ENCODE measurements at regions not wholly inside any gene's neighbourhood (a gene's known extent, or its start where the extent isn't known, plus 50 kb on each side); places are given as distances from the start of the nearest gene placed in this dataset.
A peak's percentile ranks its signal among the peaks of the same experiment; 100 is the strongest.

- no peak for DNase-seq (ENCODE audit: low read depth, low spot score)
- H3K4me3 ChIP-seq (ENCODE audit: low read length) = no peak overlapping the region
These were observed 177.4 kb upstream of the XYLT1 start for GRCh38 chr16:17647879-17648872.

GRCh38 chr16:17643935-17644334, 173.2 kb upstream of the XYLT1 start:
- DNase-seq (ENCODE audit: low read depth, low spot score) = no peak

DNA sequence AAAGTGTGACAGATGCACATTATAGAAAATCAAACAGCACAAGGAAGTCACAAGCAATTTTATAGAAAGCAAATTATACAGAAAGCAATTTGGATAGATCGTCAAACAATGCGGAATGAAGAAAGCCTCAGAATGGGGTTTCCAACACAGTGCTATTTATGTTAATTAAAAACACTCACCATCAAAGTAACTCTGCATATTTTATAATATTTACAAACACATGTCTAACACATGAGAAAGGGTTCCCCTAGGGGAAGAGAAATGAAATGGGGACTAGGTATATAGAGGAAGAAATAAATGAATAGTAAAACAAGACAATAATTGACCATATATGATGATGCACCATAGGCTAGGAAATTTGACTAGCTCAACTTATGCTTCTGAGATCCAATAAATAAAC, 171.2 kb upstream of the XYLT1 start:
- no peak for DNase-seq (ENCODE audit: low read depth, low spot score)
- H3K4me3 ChIP-seq (ENCODE audit: low read length) = no peak overlapping the region

More at GRCh38 chr16:17643935-17644334, 173.2 kb upstream of the XYLT1 start:
- no peak overlapping the region for H3K4me3 ChIP-seq (ENCODE audit: low read length)

GRCh38 chr16:17638134-17638533, 167.4 kb upstream of the XYLT1 start:
- no peak overlapping the region for H3K4me3 ChIP-seq (ENCODE audit: low read length)
- no peak for DNase-seq (ENCODE audit: low read depth, low spot score)

GRCh38 chr16:17635183-17635582, 164.4 kb upstream of the XYLT1 start:
- H3K4me3 ChIP-seq (ENCODE audit: low read length) = no peak overlapping the region
- DNase-seq (ENCODE audit: low read depth, low spot score) = no peak

- H3K4me3 ChIP-seq (ENCODE audit: low read length) = no peak overlapping the region
- no peak for DNase-seq (ENCODE audit: low read depth, low spot score)
These were observed 162.6 kb upstream of the XYLT1 start for GRCh38 chr16:17633181-17633951.

DNA sequence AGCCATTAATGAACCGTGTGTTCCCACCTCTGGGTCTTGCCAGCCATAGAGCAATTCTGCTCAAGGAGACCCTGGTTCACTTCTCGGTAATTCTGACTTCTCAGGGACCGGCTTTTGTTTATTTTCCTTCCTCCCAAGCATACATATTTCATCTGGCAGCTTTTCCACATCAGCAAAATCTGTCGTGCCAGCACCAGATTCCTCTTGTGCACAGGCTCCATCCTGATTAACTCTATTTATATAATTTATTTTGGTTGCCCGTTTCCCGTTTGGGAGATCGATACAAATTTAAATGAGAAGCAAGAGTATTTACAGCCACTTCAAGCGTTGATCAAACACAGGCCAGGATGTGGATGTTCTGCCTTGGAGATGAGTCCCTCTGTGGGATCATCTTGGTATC, 161.9 kb upstream of the XYLT1 start:
- no peak for DNase-seq (ENCODE audit: low read depth, low spot score)
- H3K4me3 ChIP-seq (ENCODE audit: low read length) = no peak overlapping the region

DNA sequence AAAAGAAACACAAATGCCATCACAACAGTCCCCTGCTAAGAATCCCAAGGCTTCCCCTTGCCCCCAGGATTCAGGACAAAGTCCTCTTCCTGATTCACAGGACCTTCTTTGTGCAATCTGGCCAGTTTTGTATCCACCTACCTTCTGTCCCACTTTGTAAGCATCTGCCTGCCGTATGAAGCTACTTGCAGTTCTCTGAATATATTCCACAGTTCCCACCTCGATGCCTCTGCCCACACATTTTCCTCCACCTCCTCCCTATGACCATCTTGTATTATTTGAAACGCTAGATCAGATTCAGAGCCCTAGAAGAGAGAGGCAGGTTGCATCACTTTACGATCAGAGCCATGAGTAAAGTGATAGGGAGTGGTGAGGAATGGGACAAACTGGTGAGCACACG, 159.2 kb upstream of the XYLT1 start:
- DNase-seq (ENCODE audit: low read depth, low spot score) = no peak
- no peak overlapping the region for H3K4me3 ChIP-seq (ENCODE audit: low read length)

GRCh38 chr16:17628983-17629382, 158.2 kb upstream of the XYLT1 start:
- no peak overlapping the region for H3K4me3 ChIP-seq (ENCODE audit: low read length)
- DNase-seq (ENCODE audit: low read depth, low spot score) = no peak

GRCh38 chr16:17622366-17622765, 151.6 kb upstream of the XYLT1 start:
- no peak for DNase-seq (ENCODE audit: low read depth, low spot score)
- no peak overlapping the region for H3K4me3 ChIP-seq (ENCODE audit: low read length)

DNA sequence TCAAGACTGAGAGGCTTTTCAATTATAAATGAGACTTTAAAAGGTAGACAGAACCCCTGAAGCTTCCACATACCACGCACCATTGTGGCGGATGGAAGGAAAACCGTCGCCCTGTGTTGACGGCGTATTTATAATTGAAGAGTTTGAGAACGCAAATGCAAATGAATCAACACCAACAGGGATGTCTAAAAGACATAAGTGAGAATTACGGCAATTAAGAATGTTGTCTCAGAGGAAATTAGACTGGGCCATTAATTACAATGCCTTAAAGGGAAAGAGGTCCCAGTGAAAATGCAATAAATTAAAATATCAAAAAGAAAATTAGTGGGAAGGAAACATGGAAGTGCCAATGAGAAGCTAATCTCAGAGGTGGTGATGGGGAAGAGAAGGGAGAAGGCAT, 148.5 kb upstream of the XYLT1 start:
- no peak overlapping the region for H3K4me3 ChIP-seq (ENCODE audit: low read length)
- DNase-seq (ENCODE audit: low read depth, low spot score) = no peak

DNA sequence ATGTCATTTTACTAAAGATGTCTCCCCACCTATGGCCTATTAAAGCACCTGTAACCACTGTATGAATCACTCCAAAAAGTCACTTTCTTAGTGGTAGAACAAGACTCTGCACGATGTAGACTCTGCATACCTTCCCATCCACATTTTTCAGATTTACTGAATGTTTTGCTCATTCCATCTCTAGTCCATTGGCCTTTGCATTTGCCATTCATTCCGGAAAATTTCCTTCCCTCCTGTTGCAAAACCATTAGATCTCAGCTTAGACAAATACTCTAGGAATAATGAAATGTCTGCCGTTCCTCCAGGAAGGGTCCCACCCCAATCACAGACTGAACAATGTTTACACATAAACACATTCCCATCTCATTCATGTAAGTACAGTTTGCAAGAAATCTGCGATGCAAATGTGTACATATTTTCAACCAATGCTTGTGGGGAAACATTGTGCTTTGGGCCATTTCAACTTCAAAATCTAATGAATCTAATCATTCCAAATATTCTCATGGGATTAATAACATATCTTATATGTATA, 146.3 kb upstream of the XYLT1 start:
- no peak overlapping the region for H3K4me3 ChIP-seq (ENCODE audit: low read length)
- DNase-seq (ENCODE audit: low read depth, low spot score) = no peak

DNA sequence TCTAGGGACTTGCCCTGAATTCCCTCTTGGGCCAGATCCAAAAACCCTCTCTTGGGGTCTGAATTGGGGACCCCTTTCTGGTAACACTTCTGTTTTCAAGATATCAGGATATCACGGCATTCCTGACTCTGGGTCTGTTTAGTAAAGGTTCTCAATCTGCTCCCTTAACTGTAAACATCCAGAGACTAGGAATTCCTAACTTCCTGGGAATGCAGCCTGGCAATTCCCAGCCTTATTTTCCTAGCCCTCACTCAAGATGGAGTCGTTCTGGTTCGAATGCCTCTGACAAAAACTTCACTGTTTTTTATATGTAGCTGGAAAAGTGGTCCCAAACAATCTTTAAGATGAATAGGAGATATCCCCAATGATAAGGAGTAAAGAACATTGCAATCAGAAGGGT, 141.6 kb upstream of the XYLT1 start:
- H3K4me3 ChIP-seq (ENCODE audit: low read length) = no peak overlapping the region
- no peak for DNase-seq (ENCODE audit: low read depth, low spot score)

DNA sequence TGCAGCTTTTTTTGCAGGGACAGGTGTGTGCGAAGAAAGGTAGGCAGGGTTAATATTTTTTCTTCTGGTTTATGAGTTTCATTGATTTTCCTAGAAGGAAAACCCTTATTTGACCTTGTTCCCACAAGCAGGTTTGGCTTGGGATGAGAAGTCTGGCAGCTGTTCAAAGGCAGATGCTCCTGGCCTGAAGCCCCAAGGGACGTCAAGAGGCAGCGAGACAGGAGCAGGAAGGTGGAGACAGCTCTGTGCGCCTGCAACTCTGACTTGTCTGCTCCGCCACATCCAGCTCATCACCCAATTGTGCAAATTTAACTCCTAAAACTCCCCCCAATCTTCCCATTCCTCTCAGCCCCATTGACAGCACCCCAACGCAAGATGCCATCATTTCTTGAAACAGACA, 136.8 kb upstream of the XYLT1 start:
- no peak for DNase-seq (ENCODE audit: low read depth, low spot score)
- no peak overlapping the region for H3K4me3 ChIP-seq (ENCODE audit: low read length)

DNA sequence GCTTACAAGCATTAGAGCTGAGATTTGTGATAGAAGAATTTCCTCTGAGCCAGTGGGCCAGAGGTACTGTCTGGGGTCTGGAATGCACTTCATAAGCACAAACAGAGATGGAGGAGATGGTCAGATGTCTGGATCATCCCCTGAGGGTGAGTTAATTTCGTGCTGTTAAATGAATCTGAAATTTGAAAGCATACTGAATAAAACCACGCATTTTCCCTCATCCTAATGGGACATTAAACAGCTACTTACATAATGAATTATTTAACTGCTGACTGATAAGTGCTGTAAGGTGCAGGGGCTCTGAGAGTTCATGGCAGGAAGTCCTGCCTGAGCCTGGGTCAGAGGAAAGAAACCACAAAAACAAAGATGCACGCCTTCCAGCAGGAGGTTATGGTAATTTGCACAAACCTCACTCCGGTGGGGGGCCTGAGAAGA, 136.3 kb upstream of the XYLT1 start:
- DNase-seq (ENCODE audit: low read depth, low spot score) = peak; percentile 44
- no peak overlapping the region for H3K4me3 ChIP-seq (ENCODE audit: low read length)

DNA sequence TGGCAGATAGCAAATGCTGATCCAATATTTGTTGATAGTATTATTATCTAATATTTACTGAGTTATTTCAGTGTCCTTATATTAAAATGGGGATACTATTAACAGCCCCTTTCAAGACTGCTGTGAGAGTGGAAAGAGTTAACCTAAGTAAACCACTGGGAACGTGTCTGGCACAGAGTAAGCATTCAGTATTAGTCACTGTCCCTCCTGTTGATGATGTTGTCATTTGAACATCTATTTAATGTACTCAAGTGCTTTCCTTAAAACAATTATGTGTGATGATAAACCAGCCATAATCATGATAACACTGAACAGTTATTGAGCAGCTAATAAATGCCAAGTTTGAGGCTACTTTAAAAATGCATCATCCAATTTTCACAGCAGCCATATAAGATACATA, 135.7 kb upstream of the XYLT1 start:
- H3K4me3 ChIP-seq (ENCODE audit: low read length) = no peak overlapping the region
- DNase-seq (ENCODE audit: low read depth, low spot score) = no peak

DNA sequence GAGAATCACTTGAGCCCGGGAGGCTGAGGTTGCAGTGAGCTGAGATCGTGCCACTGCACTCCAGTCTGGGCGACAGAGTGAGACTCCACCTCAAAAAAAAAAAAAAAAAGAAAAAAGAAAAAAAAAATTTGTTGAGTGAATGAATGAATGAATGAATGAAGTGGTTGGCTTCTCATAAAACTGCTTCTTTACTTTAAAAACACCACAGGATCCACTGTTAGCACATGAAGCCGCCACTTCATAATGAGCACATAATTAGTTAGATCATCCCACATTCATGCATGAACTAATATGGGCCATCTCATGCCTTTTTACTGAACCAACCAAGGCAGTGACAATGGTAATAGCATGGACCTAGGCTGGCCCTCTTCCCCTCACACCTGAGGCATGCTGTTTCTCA, 135.0 kb upstream of the XYLT1 start:
- no peak for DNase-seq (ENCODE audit: low read depth, low spot score)
- H3K4me3 ChIP-seq (ENCODE audit: low read length) = no peak overlapping the region

DNA sequence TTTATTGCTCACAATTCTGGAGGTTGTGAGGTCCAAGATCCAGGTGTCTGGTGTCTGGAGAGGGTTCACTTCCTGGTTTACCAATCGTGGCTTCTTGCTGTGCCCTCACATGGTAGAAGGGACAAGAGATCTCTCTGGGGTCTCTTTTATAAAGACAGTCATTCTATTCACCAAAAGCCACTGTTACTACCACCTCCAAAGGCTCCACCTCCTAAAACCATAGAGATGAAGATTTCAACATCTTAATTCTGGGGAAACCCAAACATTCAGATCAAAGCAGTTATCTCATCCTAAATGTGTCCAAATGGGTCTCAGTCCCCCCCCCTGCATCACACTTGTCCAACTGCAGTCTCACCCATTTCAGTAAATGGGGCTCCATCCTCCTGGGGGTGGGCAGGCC, 132.9 kb upstream of the XYLT1 start:
- no peak for DNase-seq (ENCODE audit: low read depth, low spot score)
- no peak overlapping the region for H3K4me3 ChIP-seq (ENCODE audit: low read length)

DNA sequence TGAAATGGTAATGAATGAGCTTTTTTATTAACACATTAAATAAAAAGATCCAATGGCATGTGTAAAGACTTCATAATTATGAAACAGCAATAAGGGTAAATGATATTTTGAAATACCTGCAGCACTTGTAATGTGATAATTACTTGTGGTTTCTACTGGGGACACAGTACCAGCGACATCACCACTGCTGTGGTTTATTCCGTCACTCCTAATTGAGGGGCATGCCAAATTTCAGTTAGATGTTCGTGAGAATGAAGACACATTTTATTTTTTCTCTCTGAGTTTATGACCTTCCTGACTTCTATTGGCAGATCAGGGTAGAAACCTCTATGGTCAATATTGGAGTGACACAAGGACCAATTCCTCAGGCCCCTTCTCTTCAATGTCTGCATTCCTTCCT, 131.9 kb upstream of the XYLT1 start:
- peak; percentile 31 for DNase-seq (ENCODE audit: low read depth, low spot score)
- H3K4me3 ChIP-seq (ENCODE audit: low read length) = no peak overlapping the region

DNA sequence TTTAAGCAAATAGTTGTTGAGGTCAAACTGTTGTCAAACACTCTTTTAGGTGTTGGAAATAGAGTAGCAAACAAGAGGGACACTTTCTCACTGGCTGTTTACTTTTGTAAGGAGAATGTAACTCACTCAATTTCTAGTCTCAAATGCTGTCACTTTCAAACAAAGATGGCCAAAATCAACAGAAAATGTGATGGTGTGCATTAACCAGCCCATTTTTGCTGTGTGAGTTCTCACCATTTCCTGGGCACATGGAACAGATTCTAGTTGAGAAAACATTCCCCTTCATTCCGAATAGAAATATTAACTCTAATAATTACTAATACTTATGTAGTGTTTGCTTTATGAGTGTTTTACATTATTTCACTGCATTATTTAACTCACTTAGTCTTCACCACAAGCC, 128.2 kb upstream of the XYLT1 start:
- no peak overlapping the region for H3K4me3 ChIP-seq (ENCODE audit: low read length)
- DNase-seq (ENCODE audit: low read depth, low spot score) = no peak
